ENCODE measurements at regions not wholly inside any gene's neighbourhood (a gene's known extent, or its start where the extent isn't known, plus 50 kb on each side); places are given as distances from the start of the nearest gene placed in this dataset.
"Not testable (repeated sequence)": the region's sequence is repeated elsewhere in the genome, so short reads cannot be mapped to it uniquely, and the experiment has no call there.

DNA sequence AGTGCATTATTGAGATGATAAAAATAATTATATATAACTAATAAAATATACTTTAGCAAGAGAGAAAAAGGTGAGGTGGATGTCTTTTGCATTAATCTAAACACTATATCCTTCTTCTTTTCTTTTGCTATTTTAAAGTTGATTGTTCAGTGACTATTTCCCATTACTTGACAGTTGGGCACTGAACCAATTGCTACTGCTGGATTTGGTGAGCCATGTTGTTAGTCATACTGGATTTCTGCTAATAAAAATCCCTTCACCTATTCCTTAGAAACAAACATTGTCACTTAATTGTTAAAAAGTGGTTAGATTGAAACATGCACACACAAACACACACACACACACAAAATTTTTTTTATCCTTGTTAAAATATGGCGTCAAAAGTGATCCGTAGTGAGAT, 251.6 kb upstream of the ALG10 start:
- TF ChIP-seq POLR2A (IDR thresholded peaks at IDR 0.05): no peak
- TF ChIP-seq, protein P1, sequence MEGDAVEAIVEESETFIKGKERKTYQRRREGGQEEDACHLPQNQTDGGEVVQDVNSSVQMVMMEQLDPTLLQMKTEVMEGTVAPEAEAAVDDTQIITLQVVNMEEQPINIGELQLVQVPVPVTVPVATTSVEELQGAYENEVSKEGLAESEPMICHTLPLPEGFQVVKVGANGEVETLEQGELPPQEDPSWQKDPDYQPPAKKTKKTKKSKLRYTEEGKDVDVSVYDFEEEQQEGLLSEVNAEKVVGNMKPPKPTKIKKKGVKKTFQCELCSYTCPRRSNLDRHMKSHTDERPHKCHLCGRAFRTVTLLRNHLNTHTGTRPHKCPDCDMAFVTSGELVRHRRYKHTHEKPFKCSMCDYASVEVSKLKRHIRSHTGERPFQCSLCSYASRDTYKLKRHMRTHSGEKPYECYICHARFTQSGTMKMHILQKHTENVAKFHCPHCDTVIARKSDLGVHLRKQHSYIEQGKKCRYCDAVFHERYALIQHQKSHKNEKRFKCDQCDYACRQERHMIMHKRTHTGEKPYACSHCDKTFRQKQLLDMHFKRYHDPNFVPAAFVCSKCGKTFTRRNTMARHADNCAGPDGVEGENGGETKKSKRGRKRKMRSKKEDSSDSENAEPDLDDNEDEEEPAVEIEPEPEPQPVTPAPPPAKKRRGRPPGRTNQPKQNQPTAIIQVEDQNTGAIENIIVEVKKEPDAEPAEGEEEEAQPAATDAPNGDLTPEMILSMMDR (IDR thresholded peaks at IDR 0.05): no peak
- no peak overlapping the region for H3K27ac ChIP-seq
- no peaks in the 10 kb centered on the region for H3K27me3 ChIP-seq
- no peaks in the 10 kb centered on the region for H3K36me3 ChIP-seq (ENCODE audit: low read depth, missing control alignments)
- H3K9me3 ChIP-seq: no peaks in the 10 kb centered on the region
- WGBS, 2 donors: 74 to 82% methylated on average over 2 of the region's 2 CpGs
- DNase-seq: no peak
- intact Hi-C loops (cut with DNase I; ENCODE audit: low total_unique reads): no loop called here
- no peak overlapping the region for H3K4me3 ChIP-seq
- H3K4me1 ChIP-seq: no peaks in the 10 kb centered on the region

DNA sequence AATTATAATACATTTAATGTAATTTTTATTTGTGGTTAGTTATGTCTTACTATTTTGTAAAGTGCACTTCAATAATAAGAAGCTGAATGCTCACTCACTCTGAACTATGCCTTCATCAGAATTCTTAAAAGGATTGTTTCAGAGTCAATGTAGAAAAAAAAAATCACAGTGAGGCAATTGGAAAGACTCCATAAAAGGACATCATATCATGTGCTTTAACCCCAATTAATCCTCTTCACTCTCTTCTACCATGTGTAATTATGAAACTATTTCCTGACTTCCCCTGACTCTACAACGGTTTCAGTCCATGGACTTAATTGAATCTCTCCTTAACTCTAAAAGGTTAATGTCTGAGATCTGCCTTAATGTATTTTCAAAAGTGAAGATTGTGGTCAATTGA, 250.4 kb upstream of the ALG10 start:
- H3K27ac ChIP-seq: no peak overlapping the region
- TF ChIP-seq POLR2A (IDR thresholded peaks at IDR 0.05): no peak
- TF ChIP-seq, protein P1 (IDR thresholded peaks at IDR 0.05): no peak
- no peak overlapping the region for H3K4me3 ChIP-seq
- intact Hi-C loops (cut with DNase I; ENCODE audit: low total_unique reads): no loop called here
- no peak for DNase-seq
- H3K27me3 ChIP-seq: no peaks in the 10 kb centered on the region
- no peaks in the 10 kb centered on the region for H3K4me1 ChIP-seq
- H3K36me3 ChIP-seq (ENCODE audit: low read depth, missing control alignments): no peaks in the 10 kb centered on the region
- WGBS, 2 donors: 47 to 52% methylated on average over 1 of the region's 1 CpG
- H3K9me3 ChIP-seq: no peaks in the 10 kb centered on the region

- H3K36me3 ChIP-seq (ENCODE audit: low read depth, missing control alignments); DNase-seq; H3K4me1 ChIP-seq; intact Hi-C loops (cut with DNase I; ENCODE audit: low total_unique reads); H3K27ac ChIP-seq; H3K9me3 ChIP-seq; H3K4me3 ChIP-seq; H3K27me3 ChIP-seq: not testable (repeated sequence)
- WGBS, 2 donors: 80 to 94% methylated on average over 5 to 7 of the region's 7 CpGs
Measured at GRCh38 chr12:33773091-33773490, 249.2 kb upstream of the ALG10 start.

DNA sequence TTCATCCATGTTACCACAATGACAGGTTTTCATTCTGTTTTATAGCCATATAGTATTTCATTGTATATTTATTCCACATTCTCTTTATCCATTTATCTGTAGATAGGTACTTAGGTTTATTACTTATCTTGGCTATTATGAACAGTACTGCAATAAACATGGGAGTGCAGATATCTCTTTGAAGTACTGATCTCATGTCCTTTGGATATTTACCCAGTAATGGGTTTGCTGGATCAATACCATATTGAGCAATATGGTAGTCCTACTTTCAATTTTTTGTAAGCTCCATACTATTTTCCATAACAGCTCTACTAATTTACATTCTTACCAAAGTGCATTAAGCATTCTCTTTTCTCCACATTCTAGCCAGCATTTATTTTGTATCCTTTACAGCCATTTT, 235.8 kb upstream of the ALG10 start:
- no peak for DNase-seq
- Histone ChIP-seq H3K27ac (no peak overlapping the region), H3K27me3 (no peaks in the 10 kb centered on the region), H3K4me3 (no peak overlapping the region), H3K4me1 (no peaks in the 10 kb centered on the region), H3K9me3 (no peaks in the 10 kb centered on the region), H3K36me3 (ENCODE audit: low read depth, missing control alignments) (no peaks in the 10 kb centered on the region)
- no peak for TF ChIP-seq POLR2A (IDR thresholded peaks at IDR 0.05)
- TF ChIP-seq, protein P1 (IDR thresholded peaks at IDR 0.05): no peak
- intact Hi-C loops (cut with DNase I; ENCODE audit: low total_unique reads): no loop called here

DNA sequence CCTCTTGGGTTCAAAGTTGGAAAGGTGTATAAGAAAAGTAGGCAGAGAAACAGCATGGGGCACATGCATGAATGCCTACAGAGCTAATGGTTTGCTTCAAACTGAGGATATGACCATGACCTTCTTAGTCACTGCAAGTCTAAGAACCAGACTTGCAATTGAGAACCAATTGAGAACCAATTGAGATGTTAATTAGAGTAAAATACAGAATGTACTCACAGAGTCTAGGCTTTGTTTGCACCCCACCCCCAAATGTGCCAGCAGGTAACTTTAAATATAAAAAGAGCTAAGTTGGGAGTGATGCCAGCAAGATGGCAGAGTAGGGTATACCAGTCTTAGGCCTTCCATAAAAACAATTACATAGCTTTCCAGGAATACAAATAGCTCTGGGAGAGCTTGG, 227.3 kb upstream of the ALG10 start:
- intact Hi-C loops (cut with DNase I; ENCODE audit: low total_unique reads): no loop called here
- H3K36me3 ChIP-seq (ENCODE audit: low read depth, missing control alignments): no peaks in the 10 kb centered on the region
- no peak overlapping the region for H3K27ac ChIP-seq
- no peak for TF ChIP-seq POLR2A (IDR thresholded peaks at IDR 0.05)
- TF ChIP-seq, protein P1 (IDR thresholded peaks at IDR 0.05): no peak
- DNase-seq: no peak
- no peaks in the 10 kb centered on the region for H3K9me3 ChIP-seq
- no peaks in the 10 kb centered on the region for H3K27me3 ChIP-seq
- no peaks in the 10 kb centered on the region for H3K4me1 ChIP-seq
- no peak overlapping the region for H3K4me3 ChIP-seq
